ENCODE measurements at regions not wholly inside any gene's neighbourhood (a gene's known extent, or its start where the extent isn't known, plus 50 kb on each side); places are given as distances from the start of the nearest gene placed in this dataset.

- no peaks in the 10 kb centered on the region for H4K20me1 ChIP-seq (ENCODE audit: insufficient read depth)
- H3K27me3 ChIP-seq (ENCODE audit: insufficient read depth, low read depth): no peaks in the 10 kb centered on the region
- peaks cover 14% of the 10 kb centered on the region for H3K4me1 ChIP-seq (ENCODE audit: low read depth, poor library complexity, severe bottlenecking)
- no peaks in the 10 kb centered on the region for H3K36me3 ChIP-seq (ENCODE audit: insufficient read depth)
- no peak overlapping the region for H3K4me3 ChIP-seq (IDR thresholded peaks at IDR 0.05; ENCODE audit: insufficient read depth, low read depth, low read length)
- no peak overlapping the region for H2AFZ ChIP-seq (ENCODE audit: low read depth)
- no peak overlapping the region for H3K27ac ChIP-seq
- TF ChIP-seq CTCF (conservative IDR thresholded peaks at IDR 0.05; ENCODE audit: low read depth, low read length): no peak
- H3K79me2 ChIP-seq (ENCODE audit: insufficient read depth, low read depth): no peaks in the 10 kb centered on the region
- no peak overlapping the region for H3K9ac ChIP-seq
- H3K4me2 ChIP-seq: no peak overlapping the region
Measured at GRCh38 chr11:110908401-110909105, 196.3 kb upstream of the ARHGAP20 start.

- Histone ChIP-seq H3K27ac (no peak overlapping the region), H3K4me2 (peak overlapping the region; percentile 33; the same call in 1 of the 2 replicates), H3K4me3 (IDR thresholded peaks at IDR 0.05; ENCODE audit: insufficient read depth, low read depth, low read length) (no peak overlapping the region), H4K20me1 (ENCODE audit: insufficient read depth) (no peaks in the 10 kb centered on the region), H3K4me1 (ENCODE audit: low read depth, poor library complexity, severe bottlenecking) (peaks cover 14% of the 10 kb centered on the region), H3K79me2 (ENCODE audit: insufficient read depth, low read depth) (no peaks in the 10 kb centered on the region), H3K36me3 (ENCODE audit: insufficient read depth) (no peaks in the 10 kb centered on the region), H3K27me3 (ENCODE audit: insufficient read depth, low read depth) (no peaks in the 10 kb centered on the region), H2AFZ (ENCODE audit: low read depth) (no peak overlapping the region), H3K9ac (no peak overlapping the region)
- no peak for TF ChIP-seq CTCF (conservative IDR thresholded peaks at IDR 0.05; ENCODE audit: low read depth, low read length)
Measured at GRCh38 chr11:110907629-110908028, 195.4 kb upstream of the ARHGAP20 start.

- Histone ChIP-seq H4K20me1 (ENCODE audit: insufficient read depth) (no peaks in the 10 kb centered on the region), H3K79me2 (ENCODE audit: insufficient read depth, low read depth) (no peaks in the 10 kb centered on the region), H3K4me3 (IDR thresholded peaks at IDR 0.05; ENCODE audit: insufficient read depth, low read depth, low read length) (no peak overlapping the region), H3K36me3 (ENCODE audit: insufficient read depth) (no peaks in the 10 kb centered on the region), H2AFZ (ENCODE audit: low read depth) (no peak overlapping the region), H3K4me1 (ENCODE audit: low read depth, poor library complexity, severe bottlenecking) (peaks cover 14% of the 10 kb centered on the region), H3K9ac (no peak overlapping the region), H3K4me2 (no peak overlapping the region), H3K27me3 (ENCODE audit: insufficient read depth, low read depth) (no peaks in the 10 kb centered on the region), H3K27ac (no peak overlapping the region)
- no peak for TF ChIP-seq CTCF (conservative IDR thresholded peaks at IDR 0.05; ENCODE audit: low read depth, low read length)
Measured at GRCh38 chr11:110903830-110904229, 191.6 kb upstream of the ARHGAP20 start.

GRCh38 chr11:110903378-110903777 lies 191.1 kb upstream of the ARHGAP20 start:
- H3K4me3 ChIP-seq (IDR thresholded peaks at IDR 0.05; ENCODE audit: insufficient read depth, low read depth, low read length): no peak overlapping the region
- H3K27me3 ChIP-seq (ENCODE audit: insufficient read depth, low read depth): no peaks in the 10 kb centered on the region
- H3K4me1 ChIP-seq (ENCODE audit: low read depth, poor library complexity, severe bottlenecking): peaks cover 14% of the 10 kb centered on the region
- no peaks in the 10 kb centered on the region for H3K36me3 ChIP-seq (ENCODE audit: insufficient read depth)
- H4K20me1 ChIP-seq (ENCODE audit: insufficient read depth): no peaks in the 10 kb centered on the region
- H3K9ac ChIP-seq: no peak overlapping the region
- no peak for TF ChIP-seq CTCF (conservative IDR thresholded peaks at IDR 0.05; ENCODE audit: low read depth, low read length)
- H3K4me2 ChIP-seq: no peak overlapping the region
- H3K79me2 ChIP-seq (ENCODE audit: insufficient read depth, low read depth): no peaks in the 10 kb centered on the region
- no peak overlapping the region for H3K27ac ChIP-seq
- H2AFZ ChIP-seq (ENCODE audit: low read depth): no peak overlapping the region
